Breast epithelium (tissue), 4 donors: ENCODE measurements at regions not wholly inside any gene's neighbourhood (a gene's known extent, or its start where the extent isn't known, plus 50 kb on each side); places are given as distances from the start of the nearest gene placed in this dataset.

Experiments
- DNase-seq, 2 donors: peaks; one replicate each; pipeline ENCODE4 v3.0.0-alpha.2; 2019; ENCODE audit warnings: low spot score in 2 of 2
- H3K27ac ChIP-seq, 2 donors: fragments of 200-600 bp; sonication (generic) in 1 of 2; one replicate each; pipeline ENCODE4 v1.5.1; 2016 to 2019; ENCODE audit warnings: mild to moderate bottlenecking in 1 of 2
- H3K27me3 ChIP-seq, 2 donors: fragments of 200-600 bp; sonication (generic) in 1 of 2; one replicate each; pipeline versions ENCODE4 v1.5.1 to v1.6.0; 2017 to 2019; ENCODE audit warnings: control low read depth in 1 of 2, mild to moderate bottlenecking in 1 of 2
- H3K36me3 ChIP-seq: fragments of 200-600 bp; one replicate; pipeline ENCODE4 v1.5.1; 2019
- H3K4me1 ChIP-seq, 2 donors: fragments of 200-600 bp; sonication (generic); one replicate each; pipeline ENCODE4 v1.5.1; 2016 to 2019; ENCODE audit warnings: control low read depth in 1 of 2
- H3K4me3 ChIP-seq, 3 donors: fragments of 200-600 bp; sonication (generic); 1 replicate in 2 of 3; 2 replicates in 1 of 3; pipeline ENCODE4 v1.5.1; 2016 to 2019; ENCODE audit warnings: mild to moderate bottlenecking in 3 of 3, moderate library complexity in 2 of 3
- H3K9me3 ChIP-seq, 2 donors: fragments of 200-600 bp; sonication (generic) in 1 of 2; one replicate each; pipeline ENCODE4 v1.5.1; 2016 to 2019; ENCODE audit warnings: control low read depth in 1 of 2
- CTCF ChIP-seq, 3 donors: fragments of 450-650 bp; IDR thresholded peaks; one replicate each; pipeline ENCODE4 v1.5.1; 2016 to 2017; ENCODE audit warnings: antibody characterized with exemption in 3 of 3, mild to moderate bottlenecking in 3 of 3, moderate library complexity in 3 of 3
- POLR2A ChIP-seq: fragments of 450-650 bp; IDR thresholded peaks from one replicate; pipeline ENCODE4 v1.6.1; 2016; ENCODE audit warnings: antibody characterized with exemption, mild to moderate bottlenecking, moderate library complexity
- POLR2AphosphoS5 ChIP-seq, 3 donors: sonication (generic); formaldehyde crosslinking; IDR thresholded peaks; one replicate each; pipeline ENCODE4 v1.6.1; 2017; ENCODE audit warnings: antibody characterized with exemption in 3 of 3
- intact Hi-C: fragments of 100-400 bp; cut with DNase I; formaldehyde crosslinking; loops from one replicate; pipeline ENCODE4 v1.15.1; 2023; ENCODE audit warnings: low total_unique reads

GRCh38 chr22:49404576-49405241 is 423.0 kb downstream of the BRD1 start:
- Histone ChIP-seq H3K4me1 (no peaks in the 10 kb centered on the region), H3K27me3 (peaks cover 0 to 23% of the 10 kb centered on the region in 2 donors), H3K4me3 (no peak overlapping the region), H3K36me3 (no peaks in the 10 kb centered on the region), H3K9me3 (peaks cover 3 to 6% of the 10 kb centered on the region in 2 donors), H3K27ac (no peak overlapping the region)
- peak in 1 of 2 donors; percentile 45 for DNase-seq
- TF ChIP-seq CTCF (IDR thresholded peaks at IDR 0.05) (no peak), POLR2A (no peak), POLR2AphosphoS5 (IDR thresholded peaks at IDR 0.05) (no peak)
- intact Hi-C loops: no loop called here

GRCh38 chr22:49404020-49404419 is 423.7 kb downstream of the BRD1 start:
- H3K36me3 ChIP-seq: no peaks in the 10 kb centered on the region
- peaks cover 0 to 27% of the 10 kb centered on the region in 2 donors for H3K27me3 ChIP-seq
- intact Hi-C loops: no loop called here
- H3K27ac ChIP-seq: no peak overlapping the region
- peaks cover 0 to 3% of the 10 kb centered on the region in 2 donors for H3K9me3 ChIP-seq
- TF ChIP-seq POLR2AphosphoS5 (IDR thresholded peaks at IDR 0.05) (no peak), CTCF (IDR thresholded peaks at IDR 0.05) (no peak), POLR2A (no peak)
- H3K4me3 ChIP-seq: no peak overlapping the region
- H3K4me1 ChIP-seq: no peaks in the 10 kb centered on the region
- DNase-seq: peak in 1 of 2 donors; percentile 33

GRCh38 chr22:49403102-49403501 is 424.6 kb downstream of the BRD1 start:
- TF ChIP-seq CTCF (IDR thresholded peaks at IDR 0.05) (no peak), POLR2A (no peak), POLR2AphosphoS5 (IDR thresholded peaks at IDR 0.05) (no peak)
- H3K4me3 ChIP-seq: no peak overlapping the region
- peaks cover 0 to 3% of the 10 kb centered on the region in 2 donors for H3K9me3 ChIP-seq
- no peak overlapping the region for H3K27ac ChIP-seq
- no peaks in the 10 kb centered on the region for H3K36me3 ChIP-seq
- peaks cover 0 to 35% of the 10 kb centered on the region in 2 donors for H3K27me3 ChIP-seq
- no peak for DNase-seq
- no peaks in the 10 kb centered on the region for H3K4me1 ChIP-seq
- intact Hi-C loops: no loop called here

- Histone ChIP-seq H3K36me3 (no peaks in the 10 kb centered on the region), H3K9me3 (peaks cover 0 to 3% of the 10 kb centered on the region in 2 donors), H3K4me3 (no peak overlapping the region), H3K27ac (no peak overlapping the region), H3K27me3 (peaks cover 0 to 38% of the 10 kb centered on the region in 2 donors), H3K4me1 (no peaks in the 10 kb centered on the region)
- TF ChIP-seq POLR2AphosphoS5 (IDR thresholded peaks at IDR 0.05) (no peak), CTCF (IDR thresholded peaks at IDR 0.05) (no peak), POLR2A (no peak)
- DNase-seq: peak in 1 of 2 donors; percentile 28
- intact Hi-C loops: no loop called here
Observed at GRCh38 chr22:49402169-49402568, 425.5 kb downstream of the BRD1 start.

- no peaks in the 10 kb centered on the region for H3K4me1 ChIP-seq
- TF ChIP-seq POLR2A (no peak), POLR2AphosphoS5 (IDR thresholded peaks at IDR 0.05) (no peak), CTCF (IDR thresholded peaks at IDR 0.05) (no peak)
- peaks cover 0 to 3% of the 10 kb centered on the region in 2 donors for H3K9me3 ChIP-seq
- no peaks in the 10 kb centered on the region for H3K36me3 ChIP-seq
- intact Hi-C loops: no loop called here
- H3K27ac ChIP-seq: no peak overlapping the region
- no peak overlapping the region for H3K4me3 ChIP-seq
- DNase-seq: peak in 1 of 2 donors; percentile 25
- peaks cover 0 to 41% of the 10 kb centered on the region in 2 donors for H3K27me3 ChIP-seq
Observed at GRCh38 chr22:49400941-49401598, 426.6 kb downstream of the BRD1 start.
